NCI-H345 treated with DMSO at 0.1 percent for 48 hours (cell line): ENCODE measurements at regions not wholly inside any gene's neighbourhood (a gene's known extent, or its start where the extent isn't known, plus 50 kb on each side); places are given as distances from the start of the nearest gene placed in this dataset.
A peak's percentile ranks its signal among the peaks of the same experiment; 100 is the strongest.

Experiments used
- DNase-seq: peaks from one replicate; lab custom pipeline; 2025; ENCODE audit not compliant: unreplicated experiment; lab: John Stamatoyannopoulos, UW

GRCh38 chr1:34597877-34598514 lies 156.9 kb upstream of the GJB5 start:
- peak; percentile 54 for DNase-seq

- DNase-seq = no peak
These were observed 151.9 kb upstream of the GJB5 start for GRCh38 chr1:34602907-34603306.

GRCh38 chr1:34603594-34603993 lies 151.3 kb upstream of the GJB5 start:
- no peak for DNase-seq

GRCh38 chr1:34606504-34606903 lies 148.3 kb upstream of the GJB5 start:
- DNase-seq = no peak

GRCh38 chr1:34610063-34610462 lies 144.8 kb upstream of the GJB5 start:
- DNase-seq = no peak

GRCh38 chr1:34611571-34611970 lies 143.3 kb upstream of the GJB5 start:
- DNase-seq = no peak

- DNase-seq = no peak
These were observed 142.6 kb upstream of the GJB5 start for GRCh38 chr1:34612091-34612827.

GRCh38 chr1:34617321-34618118 lies 137.3 kb upstream of the GJB5 start:
- DNase-seq = no peak

- no peak for DNase-seq
These were observed 136.5 kb upstream of the GJB5 start for GRCh38 chr1:34618381-34618780.

GRCh38 chr1:34619256-34619655 lies 135.6 kb upstream of the GJB5 start:
- DNase-seq = no peak

GRCh38 chr1:34621916-34622315 lies 132.9 kb upstream of the GJB5 start:
- no peak for DNase-seq

- DNase-seq = no peak
These were observed 129.3 kb upstream of the GJB5 start for GRCh38 chr1:34625521-34626015.

GRCh38 chr1:34627465-34628240 lies 127.2 kb upstream of the GJB5 start:
- DNase-seq = no peak

GRCh38 chr1:34631126-34631525 lies 123.7 kb upstream of the GJB5 start:
- no peak for DNase-seq

GRCh38 chr1:34639701-34640100 lies 115.1 kb upstream of the GJB5 start:
- DNase-seq = no peak

- no peak for DNase-seq
These were observed 114.0 kb upstream of the GJB5 start for GRCh38 chr1:34640654-34641401.

GRCh38 chr1:34642679-34643078 lies 112.2 kb upstream of the GJB5 start:
- no peak for DNase-seq

- DNase-seq = no peak
These were observed 109.6 kb upstream of the GJB5 start for GRCh38 chr1:34645109-34645688.

- no peak for DNase-seq
These were observed 108.9 kb upstream of the GJB5 start for GRCh38 chr1:34645919-34646318.

- no peak for DNase-seq
These were observed 106.3 kb upstream of the GJB5 start for GRCh38 chr1:34648501-34648900.
